Panc1 (cell line): ENCODE measurements at regions not wholly inside any gene's neighbourhood (a gene's known extent, or its start where the extent isn't known, plus 50 kb on each side); places are given as distances from the start of the nearest gene placed in this dataset.

Source experiments
- ATAC-seq: fragments of 200-7000 bp; cut with Tn5 transposase; 2 replicates; pipeline ENCODE4 v1.9.1; 2020; ENCODE audit warnings: mild to moderate bottlenecking, moderate library complexity
- BruUV-seq: library from RNA; stranded (reverse); fragments of 400-500 nt; replicated peaks from 2 replicates; lab custom pipeline; 2021; lab: Mats Ljungman, UMichigan
- CTCF ChIA-PET: fragments of 300-600 bp; sonication (Branson Sonifier 250); formaldehyde crosslinking; loops from one replicate; lab custom pipeline; 2022; ENCODE audit warnings: antibody characterized with exemption; lab: Charles Lee
- POLR2A ChIA-PET: fragments of 300-600 bp; sonication (Branson Sonifier 250); formaldehyde crosslinking; loops from one replicate; lab custom pipeline; 2022; ENCODE audit warnings: antibody characterized with exemption; lab: Charles Lee
- DNase-seq: peaks from one replicate; pipeline ENCODE4 v3.0.0-alpha.2; 2010; ENCODE audit warnings: low read depth, low spot score
- H3K27ac ChIP-seq: 2 replicates; pipeline ENCODE4 v1.5.1; 2011; ENCODE audit warnings: mild to moderate bottlenecking, low read length, inconsistent platforms
- H3K27me3 ChIP-seq: fragments of 200-500 bp; sonication (Bioruptor generic); 2 replicates; pipeline ENCODE4 v1.6.0; 2014; ENCODE audit warnings: low read length, inconsistent platforms; ENCODE audit not compliant: control insufficient read depth, insufficient read depth
- H3K36me3 ChIP-seq: fragments of 200-500 bp; sonication (Bioruptor generic); 2 replicates; pipeline ENCODE4 v1.5.1; 2014; ENCODE audit warnings: inconsistent platforms, mild to moderate bottlenecking, low read length, moderate library complexity; ENCODE audit not compliant: control insufficient read depth, insufficient read depth
- H3K4me1 ChIP-seq: 2 replicates; pipeline ENCODE4 v1.5.1; 2011; ENCODE audit warnings: inconsistent platforms, mild to moderate bottlenecking, low read length, moderate library complexity; ENCODE audit not compliant: control insufficient read depth, insufficient read depth
- H3K4me3 ChIP-seq, 2 experiments: 2 replicates each; pipeline ENCODE4 v1.5.1; 2011 to 2012; ENCODE audit warnings: low read depth in 2 of 2, low read length in 2 of 2, mild to moderate bottlenecking in 2 of 2, inconsistent platforms in 1 of 2, moderate library complexity in 1 of 2
- H3K9me3 ChIP-seq: fragments of 200-500 bp; sonication (Bioruptor generic); 2 replicates; pipeline ENCODE4 v1.5.1; 2014; ENCODE audit warnings: low read depth, mild to moderate bottlenecking, inconsistent platforms, low read length, moderate library complexity; ENCODE audit not compliant: control insufficient read depth, insufficient read depth
- CTCF ChIP-seq: fragments of 450-650 bp; IDR thresholded peaks from 2 replicates; pipeline ENCODE4 v1.5.1; 2017; ENCODE audit warnings: mild to moderate bottlenecking
- POLR2AphosphoS5 ChIP-seq: IDR thresholded peaks from 2 replicates; pipeline ENCODE4 v1.6.1; 2012; ENCODE audit warnings: mild to moderate bottlenecking, low read depth, low read length, moderate library complexity
- REST ChIP-seq, 2 experiments: IDR thresholded peaks; 2 replicates each; pipeline ENCODE4 v1.6.1; 2011 to 2012; ENCODE audit warnings: low read depth in 2 of 2, control low read depth in 1 of 2, low read length in 1 of 2, mild to moderate bottlenecking in 1 of 2, moderate library complexity in 1 of 2; ENCODE audit not compliant: insufficient read depth in 1 of 2
- SIN3A ChIP-seq: IDR thresholded peaks from 2 replicates; pipeline ENCODE4 v1.6.1; 2012; ENCODE audit warnings: low read depth, mild to moderate bottlenecking, low read length, moderate library complexity, borderline replicate concordance; ENCODE audit not compliant: insufficient read depth
- TCF7L2 ChIP-seq: IDR thresholded peaks from 2 replicates; pipeline ENCODE4 v1.6.1; 2011; ENCODE audit warnings: mild to moderate bottlenecking, low read depth, low read length, inconsistent platforms
- in situ Hi-C: cut with HindIII; loops from 2 replicates; pipeline ENCODE4 v1.10.0; 2016; ENCODE audit warnings: low sequenced_read_pairs, low pct_unique_long_range_greater_than_20kb
- intact Hi-C: fragments of 100-400 bp; cut with micrococcal nuclease; formaldehyde crosslinking; loops from one replicate; pipeline ENCODE4 v1.10.0; 2022; ENCODE audit not compliant: unreplicated experiment

- POLR2A ChIA-PET: no interaction called here
- H3K9me3 ChIP-seq: no peaks in the 10 kb centered on the region
- DNase-seq: no peak
- no peak overlapping the region for H3K4me3 ChIP-seq
- no peak for TF ChIP-seq SIN3A
- no peak for TF ChIP-seq TCF7L2
- TF ChIP-seq CTCF: no peak
- no peak overlapping the region for H3K27ac ChIP-seq
- CTCF ChIA-PET: no interaction called here
- in situ Hi-C loops (no loop called here), intact Hi-C loops (no loop called here)
- no peaks in the 10 kb centered on the region for H3K4me1 ChIP-seq
- peaks cover 4% of the 10 kb centered on the region; the same call in 1 of the 2 replicates for H3K27me3 ChIP-seq
- no TSS peak for BruUV-seq
- H3K36me3 ChIP-seq: no peaks in the 10 kb centered on the region
- 0 out of 2 replicates have a peak, but pooled peaks have one; percentile 38 for ATAC-seq
These were observed 386.9 kb upstream of the IRX4 start for GRCh38 chr5:2269656-2270055.

- Histone ChIP-seq H3K27me3 (peaks cover 11% of the 10 kb centered on the region; the same call in 1 of the 2 replicates), H3K4me3 (no peak overlapping the region), H3K36me3 (no peaks in the 10 kb centered on the region), H3K4me1 (no peaks in the 10 kb centered on the region), H3K27ac (no peak overlapping the region), H3K9me3 (no peaks in the 10 kb centered on the region)
- intact Hi-C loops: no loop called here
- in situ Hi-C loops: no loop called here
- DNase-seq (no peak), ATAC-seq (no peak)
- CTCF ChIA-PET: no interaction called here
- no TSS peak for BruUV-seq
- POLR2A ChIA-PET: no interaction called here
- no peak for TF ChIP-seq CTCF
- no peak for TF ChIP-seq SIN3A
- no peak for TF ChIP-seq POLR2AphosphoS5
- no peak for TF ChIP-seq TCF7L2
- TF ChIP-seq REST (IDR thresholded peaks at IDR 0.05; ENCODE audit: insufficient read depth in 1 of 2, low read depth in 2 of 2, low read length in 1 of 2): no peak
These were observed 385.3 kb upstream of the IRX4 start for GRCh38 chr5:2267991-2268390.
